ES-I3 (cell line): ENCODE measurements at regions not wholly inside any gene's neighbourhood (a gene's known extent, or its start where the extent isn't known, plus 50 kb on each side); places are given as distances from the start of the nearest gene placed in this dataset.
"Not testable (repeated sequence)": the region's sequence is repeated elsewhere in the genome, so short reads cannot be mapped to it uniquely, and the experiment has no call there.

Source experiments
- H3K36me3 ChIP-seq: 2 replicates; pipeline ENCODE4 v1.6.1; 2013; ENCODE audit warnings: mild to moderate bottlenecking, low read length, control low read depth, moderate library complexity; ENCODE audit not compliant: insufficient read depth
- H3K4me1 ChIP-seq: 2 replicates; pipeline ENCODE4 v1.6.1; 2013; ENCODE audit warnings: mild to moderate bottlenecking, control low read depth, low read length; ENCODE audit not compliant: insufficient read depth
- H3K9ac ChIP-seq: 2 replicates; pipeline ENCODE4 v1.6.1; 2013; ENCODE audit warnings: low read depth, mild to moderate bottlenecking, low read length, moderate library complexity
- H3K9me3 ChIP-seq: 2 replicates; pipeline ENCODE4 v1.6.1; 2013; ENCODE audit warnings: mild to moderate bottlenecking, low read length, moderate library complexity; ENCODE audit not compliant: control insufficient read depth, insufficient read depth

DNA sequence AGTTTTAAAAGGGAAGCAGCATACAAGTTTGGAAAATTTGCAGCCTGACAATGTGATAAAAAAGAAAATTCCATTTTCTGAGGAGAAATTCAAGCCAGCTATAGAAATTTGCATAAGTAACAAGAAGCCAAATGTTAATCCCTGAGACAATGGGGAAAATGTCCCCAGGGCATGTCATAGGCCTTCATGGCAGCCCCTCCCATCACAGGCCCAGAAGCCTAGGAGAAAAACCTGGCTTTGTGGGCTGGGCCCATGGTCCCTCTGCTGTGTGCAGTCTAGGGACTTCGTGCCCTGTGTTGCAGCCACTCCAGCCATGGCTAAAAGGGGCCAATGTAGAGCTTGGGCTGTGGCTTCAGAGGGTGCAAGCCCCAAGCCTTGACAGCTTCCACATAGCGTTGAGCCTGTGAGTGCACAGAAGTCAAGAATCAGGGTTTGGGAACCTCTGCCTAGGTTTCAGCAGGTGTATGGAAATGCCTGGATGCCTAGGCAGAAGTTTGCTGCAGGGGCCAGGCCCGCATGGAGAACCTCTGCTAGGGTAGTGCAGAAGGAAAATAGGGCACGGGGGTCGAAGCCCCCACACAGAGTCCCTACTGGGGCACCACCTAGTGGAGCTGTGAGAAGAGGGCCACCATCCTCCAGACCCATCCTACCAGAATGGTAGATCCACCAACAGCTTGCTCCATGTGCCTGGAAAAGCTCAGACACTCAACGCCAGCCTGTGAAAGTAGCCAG is 209.8 kb upstream of the ZRANB2 start:
- not testable (repeated sequence) for H3K9me3 ChIP-seq, H3K36me3 ChIP-seq, H3K9ac ChIP-seq, H3K4me1 ChIP-seq

DNA sequence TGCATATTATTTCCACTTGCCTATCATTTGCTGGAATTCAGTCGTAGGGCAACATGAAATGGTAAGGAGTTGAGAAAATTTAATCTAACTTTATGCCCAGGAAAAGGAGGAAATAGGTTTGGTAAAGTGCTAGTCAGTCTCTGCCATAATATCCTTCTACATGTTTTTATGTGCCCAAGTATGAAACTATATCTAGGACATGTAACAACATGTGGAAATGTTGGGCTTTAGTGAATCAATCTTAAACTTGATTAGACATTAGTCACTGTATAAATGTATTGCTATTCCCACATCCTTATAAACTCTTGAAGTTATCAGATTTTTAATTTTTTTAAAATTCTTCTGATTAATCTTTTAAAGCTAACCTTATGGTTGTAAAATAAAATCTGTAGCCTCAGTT is 204.7 kb upstream of the ZRANB2 start:
- H3K36me3 ChIP-seq: no peaks in the 10 kb centered on the region

DNA sequence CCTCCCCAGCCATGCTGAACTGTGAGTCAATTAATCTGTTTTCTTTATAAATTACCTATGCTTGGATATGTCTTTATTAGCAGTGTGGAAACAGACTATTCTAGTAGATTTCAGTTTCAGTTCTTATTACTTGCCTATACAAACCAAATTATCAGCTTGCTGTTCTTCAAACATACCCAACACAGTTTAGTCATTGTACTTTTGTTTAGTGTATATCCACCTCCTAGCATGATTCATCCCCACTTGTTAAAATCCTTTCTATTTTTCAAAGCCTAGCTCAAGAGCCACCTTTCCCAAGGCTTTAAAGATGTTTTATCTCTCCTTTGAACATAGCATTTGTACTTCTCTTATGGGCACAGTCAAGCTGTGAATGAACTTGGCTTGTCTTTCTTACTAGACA is 195.6 kb upstream of the ZRANB2 start:
- Histone ChIP-seq H3K9ac (no peak overlapping the region), H3K4me1 (0 out of 2 replicates have a peak, but pooled peaks cover under 1% of the 10 kb centered on the region), H3K36me3 (no peaks in the 10 kb centered on the region), H3K9me3 (no peaks in the 10 kb centered on the region)

More for the DNA sequence above, 204.7 kb upstream of the ZRANB2 start:
- Histone ChIP-seq H3K9me3 (no peaks in the 10 kb centered on the region), H3K4me1 (no peaks in the 10 kb centered on the region), H3K9ac (no peak overlapping the region)

DNA sequence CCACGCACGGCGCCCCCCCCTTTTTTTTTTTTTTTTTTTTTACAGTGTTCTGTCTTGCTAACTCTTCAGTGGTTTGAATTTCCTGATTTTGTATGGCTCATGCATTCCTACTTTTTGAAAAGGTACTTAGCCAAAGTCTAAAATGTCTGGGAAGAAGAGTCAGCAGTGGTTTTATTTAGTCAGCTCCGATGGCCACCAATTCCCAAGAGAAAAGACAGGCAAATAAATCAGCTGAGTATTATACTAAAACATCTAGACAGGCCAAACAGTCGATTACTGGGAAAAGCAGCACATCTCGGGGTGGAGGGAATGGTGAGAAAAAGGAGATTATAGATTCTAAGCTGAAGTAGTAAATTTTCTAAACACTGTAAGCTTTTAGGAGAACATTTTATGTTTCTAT is 192.5 kb upstream of the ZRANB2 start:
- Histone ChIP-seq H3K9me3 (no peaks in the 10 kb centered on the region), H3K36me3 (no peaks in the 10 kb centered on the region), H3K4me1 (peaks cover 4% of the 10 kb centered on the region; the same call in 1 of the 2 replicates), H3K9ac (no peak overlapping the region)

DNA sequence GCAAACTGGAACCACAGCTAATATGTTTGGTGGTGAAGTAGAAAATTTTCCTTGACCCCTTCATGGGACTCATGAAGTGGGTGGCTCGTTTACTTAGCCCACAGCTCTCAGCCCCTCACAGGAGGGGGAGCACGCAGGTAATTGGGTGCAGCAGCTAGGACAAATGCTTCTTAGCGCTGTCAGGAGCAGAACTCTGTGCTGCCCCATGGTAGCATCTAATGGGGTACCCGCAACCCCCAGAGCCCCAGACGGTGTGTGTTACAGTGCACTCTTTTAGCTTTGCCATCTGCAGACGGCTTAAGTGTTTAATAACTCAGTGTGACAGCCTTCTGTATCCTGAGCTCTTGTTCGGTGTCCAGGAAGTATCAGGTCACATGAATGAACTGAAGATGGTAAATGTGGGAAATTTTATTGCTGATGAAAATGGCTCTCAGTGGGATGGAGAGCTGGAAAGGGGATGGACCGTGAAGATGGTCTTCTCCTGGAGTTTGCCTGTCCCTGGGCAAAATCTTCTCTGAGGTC is 189.6 kb upstream of the ZRANB2 start:
- Histone ChIP-seq H3K9ac (no peak overlapping the region), H3K4me1 (peaks cover 4% of the 10 kb centered on the region; the same call in 1 of the 2 replicates), H3K9me3 (no peaks in the 10 kb centered on the region), H3K36me3 (no peaks in the 10 kb centered on the region)

DNA sequence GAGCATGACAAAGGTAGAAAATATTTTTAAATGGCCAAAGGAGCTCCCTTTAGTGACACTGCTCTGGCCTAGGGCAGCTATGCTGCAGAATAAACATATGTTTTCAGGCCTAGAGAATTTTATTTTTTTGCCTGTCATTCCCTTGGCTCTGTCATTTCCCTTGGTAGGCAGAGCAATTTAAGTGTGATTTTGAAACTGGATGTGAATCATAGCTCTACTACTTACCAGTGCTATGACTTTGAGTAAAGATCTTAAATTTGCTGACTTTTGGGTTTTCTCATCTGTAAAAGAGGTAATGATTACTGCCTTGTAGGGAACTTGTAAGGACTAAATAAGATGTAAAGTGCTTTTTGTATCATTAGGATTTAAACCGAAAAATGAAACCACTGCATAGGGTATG is 189.0 kb upstream of the ZRANB2 start:
- Histone ChIP-seq H3K9ac (no peak overlapping the region), H3K4me1 (peaks cover 4% of the 10 kb centered on the region; the same call in 1 of the 2 replicates), H3K9me3 (no peaks in the 10 kb centered on the region), H3K36me3 (no peaks in the 10 kb centered on the region)

DNA sequence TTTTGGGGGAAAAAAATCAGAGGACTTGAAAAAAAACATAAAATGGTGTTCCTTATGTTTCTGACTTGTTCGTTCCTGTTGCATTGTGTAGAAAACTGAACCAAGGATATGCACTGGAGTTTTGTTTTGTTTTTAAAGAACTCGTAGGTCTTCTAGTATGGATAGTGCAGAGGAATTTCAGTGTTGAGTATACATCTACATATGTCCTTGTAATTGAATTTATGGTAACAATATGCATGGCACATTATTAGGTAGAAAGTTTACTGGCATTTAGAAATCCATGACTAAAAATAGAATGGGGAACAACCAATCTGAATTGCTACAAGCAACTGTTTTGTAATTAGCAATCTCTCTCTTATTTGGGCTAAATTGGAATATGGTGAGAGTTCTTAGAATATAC is 188.3 kb upstream of the ZRANB2 start:
- Histone ChIP-seq H3K36me3 (no peaks in the 10 kb centered on the region), H3K9ac (no peak overlapping the region), H3K9me3 (no peaks in the 10 kb centered on the region), H3K4me1 (peaks cover 4% of the 10 kb centered on the region; the same call in 1 of the 2 replicates)

DNA sequence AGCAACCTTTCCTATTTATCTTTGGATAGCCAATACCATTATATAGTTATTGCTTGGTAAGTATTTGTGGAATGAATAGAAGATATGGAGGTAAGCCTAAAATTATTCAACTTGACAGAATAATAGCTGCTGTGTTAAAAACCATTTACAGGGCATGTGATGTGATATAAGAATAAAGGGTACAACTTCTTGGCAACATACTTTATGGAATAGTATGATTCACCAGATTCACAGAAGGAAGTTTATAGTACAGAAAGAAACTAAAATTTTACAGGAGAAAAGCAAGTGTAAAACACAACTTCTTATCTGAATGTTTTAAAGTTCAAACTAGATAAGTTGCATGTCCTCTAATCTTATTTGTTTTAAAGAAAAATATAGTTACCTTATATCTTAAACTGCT is 186.4 kb upstream of the ZRANB2 start:
- H3K4me1 ChIP-seq: peaks cover 4% of the 10 kb centered on the region; the same call in 1 of the 2 replicates
- no peaks in the 10 kb centered on the region for H3K9me3 ChIP-seq
- H3K9ac ChIP-seq: no peak overlapping the region
- H3K36me3 ChIP-seq: no peaks in the 10 kb centered on the region

DNA sequence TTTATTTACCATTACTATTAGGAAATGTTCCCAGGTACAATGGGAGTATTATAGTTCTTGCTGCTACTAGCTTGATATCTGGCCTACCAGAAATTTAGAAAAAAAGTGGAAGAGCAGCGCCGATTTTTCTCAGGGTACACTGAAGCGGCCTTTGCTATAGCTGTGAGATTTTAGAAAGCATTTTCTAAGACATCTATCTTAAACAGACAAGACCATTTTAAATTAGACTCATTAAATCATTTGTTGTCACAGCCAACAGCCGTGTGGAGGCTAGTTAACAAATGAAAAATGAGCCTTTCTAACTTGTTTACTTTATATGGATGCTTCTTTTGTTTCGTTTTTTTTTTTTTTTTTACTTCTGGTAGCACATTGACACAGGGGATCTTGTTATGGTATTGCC is 183.2 kb upstream of the ZRANB2 start:
- H3K9ac ChIP-seq: no peak overlapping the region
- H3K9me3 ChIP-seq: no peaks in the 10 kb centered on the region
- H3K4me1 ChIP-seq: no peaks in the 10 kb centered on the region
- H3K36me3 ChIP-seq: no peaks in the 10 kb centered on the region

DNA sequence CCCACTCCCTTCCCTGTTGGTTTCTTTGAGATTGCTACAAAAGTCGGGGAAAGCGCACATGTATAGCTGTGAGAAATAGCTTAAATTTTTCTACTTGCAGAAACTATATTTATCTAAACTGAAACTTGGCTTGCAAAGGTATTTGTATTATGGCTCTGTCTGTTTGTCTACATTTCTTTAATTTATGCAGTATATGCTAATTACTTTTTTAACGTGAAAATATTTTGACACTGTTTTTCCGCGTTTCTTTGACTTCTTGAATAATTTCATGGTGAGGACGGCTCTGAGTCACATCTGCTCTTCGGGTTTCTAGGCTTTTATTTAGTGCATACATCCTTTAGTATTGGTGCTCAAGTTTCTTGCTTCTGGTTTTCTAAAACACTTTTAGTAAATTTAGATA is 182.1 kb upstream of the ZRANB2 start:
- Histone ChIP-seq H3K36me3 (no peaks in the 10 kb centered on the region), H3K9ac (no peak overlapping the region)

DNA sequence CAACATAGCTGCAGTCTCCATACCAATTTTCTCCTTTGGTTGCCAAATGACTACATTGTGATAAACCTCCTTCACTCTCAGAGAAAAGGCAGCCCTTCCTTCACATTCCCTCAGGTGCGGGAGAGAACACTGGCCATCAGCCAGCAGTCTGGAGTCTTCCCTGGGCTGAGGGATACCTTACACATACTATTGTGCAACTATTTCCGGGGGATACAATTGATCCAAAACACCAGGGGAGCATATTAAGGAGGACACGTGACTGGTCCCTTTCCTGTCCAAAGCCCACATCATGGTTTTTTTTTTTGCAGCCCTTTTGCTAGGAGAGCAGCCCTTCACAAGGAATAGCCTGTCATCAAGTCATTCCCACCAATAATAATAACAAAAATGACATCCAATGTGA is 172.1 kb upstream of the ZRANB2 start:
- no peaks in the 10 kb centered on the region for H3K4me1 ChIP-seq
- H3K9ac ChIP-seq: no peak overlapping the region
- H3K36me3 ChIP-seq: no peaks in the 10 kb centered on the region
- no peaks in the 10 kb centered on the region for H3K9me3 ChIP-seq

More for the DNA sequence above, 182.1 kb upstream of the ZRANB2 start:
- no peaks in the 10 kb centered on the region for H3K9me3 ChIP-seq
- no peaks in the 10 kb centered on the region for H3K4me1 ChIP-seq

DNA sequence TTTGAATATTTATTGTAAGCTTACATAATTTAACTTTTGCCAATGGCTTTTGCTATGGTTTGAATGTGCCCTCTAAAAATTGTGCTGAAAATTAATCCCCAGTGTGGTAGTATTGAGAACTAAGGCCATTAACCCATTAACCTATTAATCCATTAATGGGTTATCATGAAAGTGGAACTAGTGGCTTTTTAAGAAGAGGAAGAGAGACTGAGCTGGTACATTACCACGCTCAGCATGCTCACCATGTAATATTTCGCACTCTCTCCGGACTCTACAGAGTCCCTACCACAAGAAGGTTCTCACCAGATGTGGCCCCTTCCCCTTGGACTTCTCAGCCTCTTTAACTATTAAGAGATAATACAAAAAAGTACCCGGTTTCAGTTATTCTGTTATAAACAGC is 164.4 kb upstream of the ZRANB2 start:
- Histone ChIP-seq H3K4me1 (no peaks in the 10 kb centered on the region), H3K36me3 (no peaks in the 10 kb centered on the region), H3K9me3 (no peaks in the 10 kb centered on the region), H3K9ac (no peak overlapping the region)

DNA sequence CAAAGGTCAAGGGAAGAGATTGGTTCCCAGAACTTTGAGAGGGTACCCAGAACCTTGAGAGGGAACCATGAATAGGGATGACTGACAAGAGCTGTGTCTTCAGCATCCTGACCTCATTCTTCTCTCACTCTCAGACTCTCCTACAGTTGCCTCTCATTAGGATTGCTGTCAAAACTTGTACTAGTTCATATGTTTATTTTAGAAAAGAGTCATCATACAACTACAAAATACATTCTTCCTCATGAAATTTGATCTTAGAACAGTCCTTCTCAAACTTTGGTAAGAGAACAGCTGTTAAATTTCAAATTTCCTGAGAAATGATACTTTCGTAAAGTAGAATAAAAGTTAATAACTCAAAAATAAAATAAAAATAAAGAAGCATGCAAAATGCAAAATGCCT is 161.4 kb upstream of the ZRANB2 start:
- Histone ChIP-seq H3K4me1 (no peaks in the 10 kb centered on the region), H3K9me3 (no peaks in the 10 kb centered on the region), H3K36me3 (no peaks in the 10 kb centered on the region), H3K9ac (no peak overlapping the region)

DNA sequence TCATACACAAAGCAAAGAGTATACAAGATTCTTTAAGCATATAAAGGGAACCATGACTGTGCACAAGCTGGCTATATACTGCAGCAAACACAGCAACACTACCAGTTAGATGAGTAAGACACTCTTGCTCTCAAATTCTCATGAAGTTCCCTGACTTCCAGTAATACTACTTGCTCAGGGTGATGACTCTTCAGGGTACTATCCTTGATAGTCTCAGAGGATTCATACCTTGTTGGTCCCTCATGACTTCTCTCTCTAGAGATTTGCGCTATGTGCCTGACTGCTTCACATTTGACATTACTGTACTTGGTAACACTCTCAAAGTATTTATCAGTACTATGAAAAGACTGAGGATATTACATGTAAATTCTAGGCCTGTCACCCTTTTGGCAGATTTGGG is 159.8 kb upstream of the ZRANB2 start:
- Histone ChIP-seq H3K9me3 (no peaks in the 10 kb centered on the region), H3K4me1 (no peaks in the 10 kb centered on the region), H3K36me3 (no peaks in the 10 kb centered on the region)

DNA sequence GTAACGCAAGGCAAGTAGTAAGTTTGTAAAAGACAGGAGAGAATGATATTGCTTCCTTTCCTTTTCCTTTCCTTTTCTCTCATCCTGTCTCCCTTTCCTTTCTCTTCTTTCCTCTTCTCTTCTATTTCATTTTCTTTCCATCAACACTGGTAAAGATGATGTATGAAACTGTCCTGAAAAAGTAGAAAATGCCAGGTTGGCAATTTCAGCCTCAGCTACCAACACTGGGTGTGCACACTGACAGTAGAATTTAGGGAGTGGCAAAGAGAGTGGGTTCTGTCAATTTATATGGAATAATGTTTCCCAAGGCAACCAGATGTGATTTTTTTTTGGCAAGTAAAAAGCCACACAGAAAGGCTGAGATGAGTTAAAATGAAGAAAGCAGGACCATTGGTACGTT is 155.7 kb upstream of the ZRANB2 start:
- Histone ChIP-seq H3K4me1 (peaks cover 10% of the 10 kb centered on the region), H3K36me3 (no peaks in the 10 kb centered on the region), H3K9ac (no peak overlapping the region), H3K9me3 (no peaks in the 10 kb centered on the region)

More for the DNA sequence above, 159.8 kb upstream of the ZRANB2 start:
- no peak overlapping the region for H3K9ac ChIP-seq
